ENCODE measurements at regions not wholly inside any gene's neighbourhood (a gene's known extent, or its start where the extent isn't known, plus 50 kb on each side); places are given as distances from the start of the nearest gene placed in this dataset.

GRCh38 chrX:11881485-11882170 is 123.6 kb downstream of the MSL3 start:
- ChIA-PET POLR2A (no interaction called here), CTCF (no interaction called here)
- no peak for DNase-seq (ENCODE audit: low read depth)
- Histone ChIP-seq H3K27me3 (ENCODE audit: control insufficient read depth, insufficient read depth, low read length) (no peaks in the 10 kb centered on the region), H3K4me3 (ENCODE audit: low read depth, low read length) (no peak overlapping the region), H3K36me3 (ENCODE audit: control insufficient read depth, insufficient read depth, low read length) (no peaks in the 10 kb centered on the region)
- no peak for TF ChIP-seq CTCF (IDR thresholded peaks at IDR 0.05; ENCODE audit: insufficient read depth, low read depth, low read length)

- no peak for DNase-seq (ENCODE audit: low read depth)
- Histone ChIP-seq H3K4me3 (ENCODE audit: low read depth, low read length) (no peak overlapping the region), H3K27me3 (ENCODE audit: control insufficient read depth, insufficient read depth, low read length) (no peaks in the 10 kb centered on the region), H3K36me3 (ENCODE audit: control insufficient read depth, insufficient read depth, low read length) (no peaks in the 10 kb centered on the region)
- ChIA-PET CTCF (no interaction called here), POLR2A (no interaction called here)
- no peak for TF ChIP-seq CTCF (IDR thresholded peaks at IDR 0.05; ENCODE audit: insufficient read depth, low read depth, low read length)
Measured at GRCh38 chrX:11886745-11887144, 128.7 kb downstream of the MSL3 start.

- CTCF ChIA-PET = no interaction called here
Measured at GRCh38 chrX:11887175-11887574, 129.1 kb downstream of the MSL3 start.

GRCh38 chrX:11888421-11888820 is 130.4 kb downstream of the MSL3 start:
- H3K27me3 ChIP-seq (ENCODE audit: control insufficient read depth, insufficient read depth, low read length) = no peaks in the 10 kb centered on the region
- ChIA-PET POLR2A (no interaction called here), CTCF (no interaction called here)
- TF ChIP-seq CTCF (IDR thresholded peaks at IDR 0.05; ENCODE audit: insufficient read depth, low read depth, low read length) = no peak
- H3K36me3 ChIP-seq (ENCODE audit: control insufficient read depth, insufficient read depth, low read length) = no peaks in the 10 kb centered on the region
- DNase-seq (ENCODE audit: low read depth) = no peak
- H3K4me3 ChIP-seq (ENCODE audit: low read depth, low read length) = no peak overlapping the region

More at GRCh38 chrX:11887175-11887574, 129.1 kb downstream of the MSL3 start:
- TF ChIP-seq CTCF (IDR thresholded peaks at IDR 0.05; ENCODE audit: insufficient read depth, low read depth, low read length) = no peak
- POLR2A ChIA-PET = no interaction called here
- Histone ChIP-seq H3K4me3 (ENCODE audit: low read depth, low read length) (no peak overlapping the region), H3K36me3 (ENCODE audit: control insufficient read depth, insufficient read depth, low read length) (no peaks in the 10 kb centered on the region), H3K27me3 (ENCODE audit: control insufficient read depth, insufficient read depth, low read length) (no peaks in the 10 kb centered on the region)
- DNase-seq (ENCODE audit: low read depth) = no peak

GRCh38 chrX:11889791-11890190 is 131.8 kb downstream of the MSL3 start:
- no peak for DNase-seq (ENCODE audit: low read depth)
- CTCF ChIA-PET = no interaction called here
- Histone ChIP-seq H3K4me3 (ENCODE audit: low read depth, low read length) (no peak overlapping the region), H3K27me3 (ENCODE audit: control insufficient read depth, insufficient read depth, low read length) (no peaks in the 10 kb centered on the region), H3K36me3 (ENCODE audit: control insufficient read depth, insufficient read depth, low read length) (no peaks in the 10 kb centered on the region)
- POLR2A ChIA-PET = no interaction called here
- no peak for TF ChIP-seq CTCF (IDR thresholded peaks at IDR 0.05; ENCODE audit: insufficient read depth, low read depth, low read length)
